Activated CD4-positive, alpha-beta T cell treated with anti-CD3 and anti-CD28 coated beads, Interleukin-2, Interleukin-4, amounts not matched to agents 100 ng/mL and 50 ng/mL, durations not matched to agents 16 hours and 8 hours (primary cell): ENCODE measurements at regions not wholly inside any gene's neighbourhood (a gene's known extent, or its start where the extent isn't known, plus 50 kb on each side); places are given as distances from the start of the nearest gene placed in this dataset.

Experiments
- DNase-seq: peaks from one replicate; pipeline ENCODE4 v3.0.0-alpha.2; 2020; ENCODE audit warnings: low spot score

DNA sequence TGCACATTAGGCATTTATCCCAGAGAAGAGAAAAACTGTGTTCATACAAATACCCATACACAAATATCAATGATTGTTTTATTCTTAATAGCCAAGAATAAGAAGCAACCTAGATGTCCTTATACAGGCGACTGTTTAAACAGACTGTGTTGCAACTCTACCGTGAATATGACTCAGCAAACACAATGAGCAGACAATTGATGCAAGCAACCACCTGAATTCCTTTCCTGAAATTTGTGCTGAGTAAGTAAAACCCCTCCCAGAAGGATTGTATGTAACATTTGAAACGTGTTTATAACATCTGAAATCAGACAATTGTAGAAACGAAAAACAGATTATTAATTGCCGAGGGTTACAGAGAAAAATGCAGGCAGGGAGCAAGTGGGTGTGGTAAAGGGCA is 621.9 kb upstream of the SOX11 start:
- no peak for DNase-seq

DNA sequence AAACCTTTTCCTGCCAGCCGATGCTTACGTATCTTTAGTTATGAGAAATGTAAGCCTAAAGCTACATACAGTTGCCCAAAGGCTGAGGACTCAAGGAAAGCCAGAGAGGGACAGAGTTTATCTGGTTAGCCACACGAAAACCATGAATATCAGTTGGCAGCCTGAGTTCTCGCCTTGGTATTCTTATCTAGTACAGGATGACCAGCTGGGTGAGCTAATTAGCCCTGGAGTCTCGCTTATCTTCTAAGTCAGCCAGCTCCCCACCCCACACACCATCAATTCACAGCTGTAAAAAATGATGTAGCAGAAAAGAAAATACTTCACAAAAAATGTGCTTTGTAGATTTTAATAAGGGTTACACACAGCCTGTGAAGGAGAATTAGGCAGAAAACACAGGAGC is 617.5 kb upstream of the SOX11 start:
- DNase-seq: no peak

DNA sequence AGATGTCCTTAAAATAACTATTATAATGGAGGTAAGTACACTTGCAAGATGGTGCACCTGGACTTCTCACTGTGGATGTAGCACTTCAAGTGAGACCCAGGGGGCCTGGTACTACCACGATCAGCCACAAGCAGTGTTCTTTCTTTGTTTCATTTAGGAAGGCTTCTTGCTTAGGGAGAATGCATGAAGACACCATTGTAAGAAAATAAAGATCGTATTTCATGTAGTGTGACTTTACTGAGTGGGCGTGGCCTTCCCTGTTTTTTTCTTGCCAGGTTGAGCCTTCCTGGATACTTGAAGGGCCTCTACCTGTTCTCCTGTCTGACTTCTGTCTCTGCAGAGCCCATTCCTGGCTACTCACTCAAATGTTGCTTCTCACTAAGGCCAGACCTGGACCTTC is 615.6 kb upstream of the SOX11 start:
- no peak for DNase-seq

DNA sequence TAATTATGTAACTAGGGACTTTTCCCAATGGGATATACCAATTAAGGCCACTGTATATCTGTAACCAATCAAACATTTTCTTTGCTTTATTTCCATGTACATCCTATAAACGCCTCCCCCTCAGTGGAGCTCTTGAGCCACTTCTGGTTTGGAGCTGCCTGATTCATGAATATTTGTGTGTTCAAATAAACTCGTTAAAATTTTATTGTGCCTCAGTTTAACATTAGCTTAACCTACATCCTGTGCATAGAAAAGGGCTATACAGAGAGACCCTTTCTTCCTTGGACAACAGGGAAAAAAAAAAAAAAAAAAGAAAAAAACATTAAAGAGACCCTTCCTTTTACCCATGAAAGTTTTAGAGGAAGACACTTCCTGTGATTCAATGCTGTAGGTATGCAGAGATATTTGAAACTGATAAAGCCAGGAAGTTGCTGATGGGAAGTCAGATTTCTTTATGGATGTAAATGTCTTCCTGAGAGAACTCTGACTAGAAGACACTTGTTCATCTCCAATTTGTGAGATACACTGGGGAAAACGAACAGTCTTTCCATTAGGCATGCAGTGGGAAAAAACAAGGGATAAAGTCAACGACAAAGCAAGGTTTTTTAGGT is 614.6 kb upstream of the SOX11 start:
- DNase-seq: no peak

DNA sequence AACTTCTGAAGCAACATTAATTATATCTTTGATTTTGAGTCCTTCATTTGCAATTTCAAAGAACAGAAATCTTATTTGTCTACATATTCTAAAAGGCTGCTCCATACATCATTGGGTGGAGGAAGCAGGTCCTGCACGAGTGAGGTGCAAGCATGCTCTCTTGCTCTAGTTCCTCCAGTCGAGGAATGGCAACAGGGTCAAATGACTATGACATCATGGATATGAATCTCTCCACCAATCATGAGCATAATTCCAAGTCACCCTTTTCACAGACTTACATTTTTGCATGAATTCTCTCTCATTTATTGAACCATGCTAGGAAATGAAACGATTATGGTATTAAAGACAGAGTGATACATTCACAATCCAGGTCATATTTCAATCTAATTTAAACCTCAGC is 608.8 kb upstream of the SOX11 start:
- DNase-seq: no peak

DNA sequence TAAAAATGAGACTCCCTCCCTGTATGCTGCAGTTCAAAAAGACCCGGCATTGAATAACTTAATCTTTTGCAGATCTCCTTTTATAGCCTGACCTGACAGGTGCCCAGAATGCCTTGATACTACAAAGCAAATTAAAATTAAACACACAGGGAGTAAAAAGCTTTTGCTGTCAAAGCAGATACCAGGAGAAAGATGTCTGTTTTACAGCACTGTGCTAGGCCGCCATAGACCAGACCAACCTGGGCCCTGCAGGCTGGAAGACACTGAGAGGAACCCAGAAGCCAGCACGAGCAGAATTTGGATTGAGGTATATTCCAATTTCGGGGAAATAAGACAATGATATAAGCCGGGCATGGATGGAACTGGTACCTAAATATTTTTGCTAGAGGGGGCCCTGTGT is 602.8 kb upstream of the SOX11 start:
- no peak for DNase-seq

DNA sequence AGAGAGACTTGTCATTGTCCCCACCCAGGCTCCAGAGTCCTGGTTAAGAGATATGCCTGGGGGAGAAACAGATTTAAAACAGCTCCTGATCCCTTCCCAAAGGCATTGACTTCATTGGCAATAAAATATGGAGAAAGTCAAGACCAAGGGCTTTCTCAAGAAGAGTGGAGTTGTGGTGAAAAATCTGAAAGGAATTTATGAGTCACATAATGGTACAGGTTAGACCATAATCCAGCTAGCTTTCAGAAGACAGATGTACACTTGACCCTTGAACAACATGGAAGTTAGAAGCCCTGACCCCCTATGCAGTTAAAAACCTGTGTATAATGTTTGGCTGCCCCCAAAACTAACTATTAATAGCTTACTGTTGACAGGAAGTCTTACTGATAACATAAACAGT is 599.1 kb upstream of the SOX11 start:
- DNase-seq: no peak

DNA sequence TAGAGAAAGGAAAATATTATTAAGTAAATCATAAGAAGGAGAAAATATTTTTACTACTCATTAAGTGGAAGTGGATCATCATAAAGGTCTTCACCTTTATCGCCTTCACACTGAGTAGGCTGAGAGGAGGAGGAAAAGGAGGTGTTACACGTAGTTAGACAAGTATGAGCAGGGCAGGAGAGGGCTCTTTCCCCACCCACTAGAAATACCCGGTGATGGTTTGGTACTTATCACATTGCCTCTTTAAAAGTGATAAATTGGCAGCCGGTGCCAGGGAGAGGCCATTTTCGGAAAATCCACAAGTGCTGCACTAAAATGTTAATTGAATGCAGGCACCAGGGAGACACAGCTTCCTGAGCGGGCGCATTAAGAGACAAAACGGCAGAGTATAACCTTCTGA is 598.7 kb upstream of the SOX11 start:
- DNase-seq: no peak

DNA sequence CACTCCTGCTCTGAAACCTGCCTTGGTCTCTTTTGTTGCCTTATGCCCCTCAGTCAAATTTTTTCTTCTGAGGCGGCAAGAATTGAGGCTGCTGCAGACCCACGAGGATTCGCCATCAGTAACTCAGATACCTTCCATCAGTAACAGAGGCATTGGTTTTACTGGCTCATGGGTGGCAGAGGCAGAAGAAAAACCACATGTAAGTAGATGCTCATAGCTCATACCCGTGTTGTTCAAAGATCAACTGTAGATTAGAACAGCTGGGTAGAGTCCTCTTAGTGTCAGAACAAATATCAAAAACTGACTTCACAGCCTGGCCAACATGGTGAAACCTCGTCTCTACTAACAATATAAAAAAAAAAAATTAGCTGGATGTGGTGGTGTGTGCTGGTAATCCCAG is 598.0 kb upstream of the SOX11 start:
- no peak for DNase-seq

DNA sequence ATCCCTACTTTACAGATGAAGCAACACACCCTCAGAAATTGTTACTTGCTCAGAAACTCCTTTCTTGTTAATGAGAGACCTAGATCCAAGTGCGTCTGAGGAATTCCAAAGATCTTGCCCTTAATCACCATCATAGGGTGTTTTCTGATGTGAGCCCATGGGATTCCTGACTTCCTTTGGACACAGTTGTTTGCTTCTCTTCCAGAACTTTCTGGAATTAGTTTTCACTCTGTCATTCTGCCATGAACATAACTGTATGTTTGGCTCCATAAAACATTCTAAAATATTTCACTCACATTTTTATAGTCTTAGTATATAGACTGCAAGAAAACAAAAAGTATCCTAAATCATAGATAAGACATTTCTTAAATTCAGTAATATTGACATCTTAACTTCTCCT is 593.9 kb upstream of the SOX11 start:
- DNase-seq: no peak

DNA sequence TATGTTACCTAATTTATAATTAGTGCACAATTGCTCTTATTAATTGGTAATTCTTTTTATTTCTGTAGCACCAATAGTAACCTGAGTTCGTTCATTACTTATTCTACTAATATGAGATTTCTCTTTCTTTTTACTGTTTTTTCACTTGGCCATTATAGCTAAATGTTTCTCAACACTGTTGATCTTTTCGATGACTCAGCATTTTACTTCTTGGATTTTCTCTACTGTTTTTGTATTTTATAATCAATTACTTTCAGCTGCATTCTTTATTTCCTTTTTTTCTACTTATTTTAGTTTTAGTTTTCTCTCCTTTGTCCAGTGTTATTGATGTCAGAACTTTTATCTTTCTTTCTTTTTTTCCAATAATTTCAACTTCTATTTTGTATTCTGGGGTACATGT is 589.4 kb upstream of the SOX11 start:
- no peak for DNase-seq

DNA sequence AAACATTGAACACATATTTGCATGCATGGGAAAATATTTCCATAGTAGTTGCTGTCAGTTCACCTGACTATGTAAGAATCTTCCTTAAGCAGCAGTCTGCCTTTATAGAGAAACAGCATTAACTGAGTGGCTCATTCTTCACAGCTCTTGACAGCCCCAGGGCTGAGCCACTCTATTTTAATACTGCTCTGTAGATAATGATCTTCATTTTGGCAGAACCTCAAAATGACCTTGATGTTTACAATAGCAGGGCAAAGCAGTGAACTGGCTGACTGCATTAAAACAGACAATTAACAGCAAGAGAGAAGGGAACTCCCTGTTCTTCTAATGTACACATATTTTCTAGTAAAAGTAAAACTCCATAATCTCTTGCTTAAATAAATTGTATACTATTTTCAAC is 580.6 kb upstream of the SOX11 start:
- DNase-seq: no peak

DNA sequence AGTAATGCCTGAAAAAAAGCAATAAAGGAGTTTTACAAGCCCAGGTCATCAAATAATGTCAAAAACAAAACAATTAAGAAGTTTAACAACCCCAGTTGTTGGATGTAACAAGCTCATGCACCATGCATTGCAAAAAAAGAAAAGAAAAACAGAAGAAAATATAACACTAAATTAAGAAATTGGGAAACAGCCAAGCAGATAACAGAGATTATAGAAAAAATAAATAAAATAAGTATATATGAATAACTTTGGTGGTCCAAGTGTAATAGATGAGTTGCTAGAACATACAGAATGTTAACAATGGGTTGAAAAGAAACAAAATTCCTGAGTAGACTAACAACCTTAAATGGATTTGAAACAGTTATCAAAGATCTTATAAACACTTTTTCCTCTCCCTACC is 573.1 kb upstream of the SOX11 start:
- DNase-seq: no peak

DNA sequence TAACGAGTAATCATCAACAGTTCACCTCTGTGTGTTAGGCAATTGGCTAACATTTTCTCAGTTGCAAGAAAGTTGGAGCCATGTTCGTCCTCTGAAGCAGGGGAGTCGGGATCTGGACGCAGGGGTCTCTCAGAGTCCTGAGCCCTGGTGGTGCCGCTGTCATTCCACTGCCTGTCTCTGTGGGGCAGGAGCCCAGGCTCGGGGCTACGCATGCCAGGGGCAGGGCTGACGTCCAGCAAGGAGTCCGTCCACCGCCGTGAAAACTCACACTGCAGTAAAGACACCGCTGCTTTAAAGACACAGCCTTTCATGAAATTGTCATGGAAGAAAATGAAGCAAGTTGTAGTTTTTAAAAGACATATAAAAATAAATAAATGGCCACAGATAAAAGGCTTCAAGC is 571.1 kb upstream of the SOX11 start:
- DNase-seq: no peak

DNA sequence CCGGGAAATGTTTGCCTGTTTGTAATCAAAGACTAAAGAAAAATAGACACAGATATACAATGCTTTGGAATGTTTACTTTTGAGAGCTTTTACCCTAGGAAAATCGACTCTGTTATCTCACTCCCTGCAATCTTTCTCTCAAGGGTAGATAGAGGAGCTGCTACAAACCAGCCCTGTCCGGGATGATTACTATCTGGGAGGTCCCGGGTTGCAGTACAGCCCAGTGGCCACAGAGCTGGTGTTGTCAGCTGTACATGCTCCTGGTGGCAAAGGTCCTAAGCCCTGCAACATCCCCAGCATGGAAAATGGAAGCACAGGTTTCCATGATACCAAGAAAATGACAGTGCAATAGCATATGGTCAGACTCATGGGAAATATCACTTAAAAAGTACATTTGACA is 570.5 kb upstream of the SOX11 start:
- DNase-seq: no peak

DNA sequence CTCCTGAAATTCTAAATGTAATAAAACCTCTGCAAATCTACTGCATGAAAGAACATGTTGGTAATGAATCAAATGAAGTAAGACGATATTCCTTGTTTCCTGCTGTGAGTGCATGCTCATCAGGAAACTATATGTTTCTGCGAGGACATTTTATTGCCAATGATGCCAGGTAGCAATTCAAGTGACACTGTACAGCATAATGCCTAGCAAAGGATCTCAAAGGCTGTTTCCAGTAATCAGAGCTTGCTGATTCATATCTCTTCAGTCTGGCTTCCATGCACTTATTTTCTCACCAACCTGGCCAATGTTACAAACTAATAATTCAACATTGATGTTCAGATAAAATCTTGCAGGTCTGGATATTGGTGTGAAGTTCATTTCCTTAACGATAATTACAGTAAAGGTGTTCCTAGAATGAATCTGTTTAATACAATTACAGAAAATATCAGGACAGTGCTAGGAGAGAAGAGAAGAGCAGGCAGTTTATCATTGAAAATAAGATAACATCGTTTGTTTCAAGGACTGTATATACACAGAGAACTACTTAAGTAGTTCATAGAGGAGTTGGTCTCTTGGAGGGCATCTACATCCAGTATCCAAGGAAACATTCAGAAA is 568.5 kb upstream of the SOX11 start:
- no peak for DNase-seq

DNA sequence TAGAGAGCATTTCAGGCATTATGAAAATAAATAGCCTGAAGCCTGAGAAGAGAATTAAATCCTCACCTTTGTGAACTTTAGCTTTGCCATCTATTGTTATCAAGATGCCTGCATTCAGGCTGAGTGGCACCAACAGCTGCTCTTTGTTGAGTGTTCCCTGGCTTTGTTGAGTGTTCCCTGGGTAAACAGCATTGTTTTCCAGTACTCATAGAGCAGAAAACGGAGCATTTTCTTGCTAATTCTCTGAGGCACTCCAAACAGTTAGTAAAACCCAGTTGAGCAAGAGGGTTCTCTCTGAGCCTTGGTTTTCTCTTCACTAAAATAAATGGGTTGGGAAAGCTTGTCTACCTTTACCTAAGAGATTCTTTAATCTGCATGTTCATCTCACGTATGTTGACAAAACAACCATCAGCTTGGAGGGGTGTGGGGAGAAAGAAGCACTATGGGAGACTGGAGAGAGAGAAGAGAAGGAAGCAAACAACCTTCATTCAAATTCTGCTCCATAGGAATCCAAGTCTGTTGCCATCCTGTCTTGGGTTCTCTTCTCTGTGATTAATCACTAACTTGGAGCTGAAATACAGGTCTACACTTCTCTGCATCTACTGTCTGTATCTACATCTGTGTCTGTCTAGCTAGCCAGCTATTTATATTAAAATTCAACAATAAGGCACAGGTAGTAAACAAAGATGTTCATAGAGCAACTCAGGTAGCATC is 567.0 kb upstream of the SOX11 start:
- no peak for DNase-seq

DNA sequence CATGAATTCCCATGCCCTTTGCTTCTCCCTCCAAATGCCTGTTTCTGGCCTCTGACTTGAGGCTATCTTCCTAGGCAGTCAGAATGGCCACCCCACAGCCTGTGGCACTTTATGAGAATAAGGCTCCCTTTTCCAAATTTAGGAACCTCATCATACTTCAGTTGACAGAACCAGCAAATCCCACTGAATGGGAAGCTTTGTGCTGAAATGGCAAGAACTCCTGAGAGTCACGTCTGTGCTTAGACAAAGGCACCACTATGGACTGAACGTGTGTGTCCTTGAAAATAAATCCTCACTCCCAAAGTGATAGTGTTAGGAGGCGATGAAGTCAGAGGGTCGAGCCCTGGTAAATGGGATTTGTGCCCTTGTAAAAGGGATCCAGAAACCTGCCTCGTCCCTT is 559.9 kb upstream of the SOX11 start:
- DNase-seq: no peak

DNA sequence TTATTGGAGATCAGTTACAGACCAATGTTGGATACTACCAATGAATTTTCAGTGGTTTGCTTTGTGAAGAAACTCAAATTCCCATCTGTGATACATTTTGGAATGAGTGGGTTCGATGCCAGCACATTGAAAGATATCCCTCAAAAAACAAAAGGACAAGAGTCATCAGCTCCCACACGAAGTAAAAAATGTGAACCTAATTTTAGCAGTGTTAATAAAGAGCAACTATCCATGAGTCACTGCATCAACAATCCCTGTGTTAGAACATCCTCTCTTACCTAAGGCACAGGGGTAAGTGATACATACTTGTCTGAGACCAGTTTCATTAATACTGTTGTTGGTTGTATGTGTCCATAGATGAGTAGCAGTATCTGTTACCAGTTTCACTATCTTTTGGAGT is 551.8 kb upstream of the SOX11 start:
- no peak for DNase-seq

DNA sequence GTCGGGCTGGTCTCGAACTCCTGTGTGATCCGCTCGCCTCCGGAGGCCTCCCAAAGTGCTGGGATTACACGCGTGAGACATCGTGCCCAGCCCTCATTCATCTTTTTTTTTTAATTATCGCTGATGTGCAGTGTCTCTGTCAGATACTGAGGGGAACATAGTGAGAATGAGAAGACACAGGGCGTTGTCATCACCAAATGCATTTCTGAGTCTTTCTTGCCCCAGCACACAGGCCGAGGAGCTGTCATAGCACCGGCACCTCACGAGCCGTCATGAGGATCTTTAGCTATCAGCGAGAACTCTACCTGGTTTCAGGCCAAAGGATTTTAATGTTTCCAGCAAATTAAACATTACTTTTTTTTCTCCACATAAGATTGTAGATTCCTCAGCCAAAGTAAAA is 548.0 kb upstream of the SOX11 start:
- no peak for DNase-seq

DNA sequence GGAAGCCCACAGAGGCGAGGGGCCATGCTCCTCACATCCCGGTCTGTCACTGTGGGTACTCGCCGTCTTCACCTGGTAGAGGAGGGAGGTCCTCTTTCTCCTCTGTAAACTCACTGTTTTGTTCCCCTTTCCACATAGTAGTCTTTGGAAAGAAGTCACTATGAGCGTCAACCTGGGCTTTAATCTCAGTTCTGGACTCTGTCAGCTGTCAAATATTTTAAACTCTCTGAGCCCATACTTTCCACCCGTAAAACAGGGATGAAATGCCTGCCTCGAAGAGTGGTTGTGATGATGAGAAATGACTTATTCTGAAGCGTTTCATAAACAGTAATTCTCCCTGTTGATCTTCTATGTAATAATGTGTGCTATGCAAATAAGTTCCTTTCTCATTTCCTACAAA is 547.1 kb upstream of the SOX11 start:
- no peak for DNase-seq

DNA sequence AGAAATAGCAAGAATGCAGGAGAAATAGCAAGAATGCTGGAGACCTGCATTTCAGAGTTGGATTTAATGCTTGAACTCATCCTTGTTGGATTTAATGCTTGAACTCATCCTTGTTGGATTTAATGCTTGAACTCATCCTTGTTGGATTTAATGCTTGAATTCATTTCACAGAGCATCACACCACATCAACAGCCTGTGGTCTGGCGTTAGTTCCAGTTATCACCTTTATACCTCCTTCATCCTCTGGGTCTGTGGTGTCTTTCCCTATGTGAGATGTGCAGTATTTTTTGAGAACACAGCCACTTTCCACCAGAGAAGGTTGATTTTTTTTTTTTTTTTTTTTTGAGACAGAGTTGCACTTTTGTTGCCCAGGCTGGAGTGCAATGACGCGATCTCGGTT is 546.4 kb upstream of the SOX11 start:
- DNase-seq: no peak

DNA sequence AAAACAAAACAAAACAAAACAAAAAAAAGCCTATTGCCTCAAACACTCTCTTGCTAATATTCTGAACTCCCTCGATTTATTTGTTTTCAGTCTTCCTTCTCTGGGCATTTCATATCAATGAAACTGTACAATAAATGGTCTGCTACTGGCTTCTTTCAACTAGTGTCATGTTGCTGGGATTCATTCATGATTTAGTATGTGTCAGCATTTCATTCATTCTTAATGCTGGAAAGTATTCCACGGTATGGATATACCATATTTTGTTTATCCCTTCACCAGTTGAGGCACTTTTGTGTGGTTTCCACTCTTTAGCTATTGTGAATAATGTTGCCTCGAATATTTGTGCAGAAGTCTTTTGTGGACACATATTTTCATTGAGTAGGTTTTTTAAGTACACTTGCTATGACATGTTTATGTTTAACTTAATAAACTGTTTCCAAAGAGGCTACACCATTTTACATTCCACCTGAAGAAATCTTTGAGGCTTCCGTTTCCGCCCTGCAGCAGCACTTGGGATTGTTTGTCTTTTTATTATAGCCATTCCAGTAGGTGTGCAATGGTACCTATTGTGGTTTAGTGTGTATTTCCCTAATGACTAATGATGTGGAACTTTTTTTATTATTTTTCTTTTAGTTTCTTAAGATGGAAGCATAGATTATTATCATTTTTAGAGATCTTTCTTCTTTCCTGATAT is 543.6 kb upstream of the SOX11 start:
- no peak for DNase-seq
